ENCODE measurements at regions not wholly inside any gene's neighbourhood (a gene's known extent, or its start where the extent isn't known, plus 50 kb on each side); places are given as distances from the start of the nearest gene placed in this dataset.

DNA sequence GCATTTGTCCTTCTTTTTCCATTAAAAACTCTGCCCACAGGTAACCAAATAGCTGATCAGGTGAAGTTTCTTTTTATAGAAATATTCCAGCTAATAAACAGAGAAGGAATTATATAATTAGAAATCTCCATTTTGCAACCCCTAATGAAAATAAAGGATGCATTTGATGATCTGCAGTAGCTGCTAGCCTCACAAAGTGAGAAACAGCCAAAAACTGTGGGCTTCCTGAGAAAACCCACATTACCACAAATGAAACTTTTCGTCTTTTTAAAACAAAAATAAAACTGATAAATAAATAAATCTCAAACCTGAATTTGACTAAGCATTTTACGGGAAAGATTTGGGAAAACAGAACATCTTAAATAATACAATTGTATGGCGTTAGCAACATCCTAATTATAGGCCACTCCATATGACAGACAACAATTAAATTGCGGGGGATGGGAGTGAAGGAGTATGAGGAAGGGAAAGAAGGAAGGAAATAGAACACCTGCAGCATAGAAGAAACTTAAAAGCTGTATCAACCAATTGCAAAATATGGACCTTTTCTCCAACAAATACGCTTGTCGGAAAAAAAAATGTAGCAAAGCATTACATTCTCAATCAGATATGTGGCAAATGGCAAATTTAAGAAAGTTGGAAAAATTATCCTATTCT lies 283.0 kb upstream of the ITGA1 start:
- no peak for DNase-seq

DNA sequence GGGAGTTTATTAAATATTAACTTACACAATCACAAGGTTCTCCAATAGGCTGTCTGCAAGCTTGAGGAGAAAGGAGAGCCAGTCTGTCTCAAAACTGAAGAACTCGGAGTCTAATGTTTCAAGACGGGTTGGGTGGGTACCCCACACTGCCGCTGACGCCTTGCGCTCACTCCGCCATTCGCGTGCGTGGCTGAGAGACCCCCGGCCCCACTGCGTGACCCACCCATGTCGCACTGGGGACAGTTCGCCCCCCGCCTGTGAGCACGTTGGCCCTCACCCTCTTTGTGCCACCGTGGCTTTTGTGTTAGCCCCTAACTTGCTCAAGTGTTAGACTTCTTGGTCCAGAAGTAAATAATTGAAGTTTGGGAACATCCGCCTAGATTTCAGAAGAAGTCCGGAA lies 270.0 kb upstream of the ITGA1 start:
- DNase-seq = no peak

DNA sequence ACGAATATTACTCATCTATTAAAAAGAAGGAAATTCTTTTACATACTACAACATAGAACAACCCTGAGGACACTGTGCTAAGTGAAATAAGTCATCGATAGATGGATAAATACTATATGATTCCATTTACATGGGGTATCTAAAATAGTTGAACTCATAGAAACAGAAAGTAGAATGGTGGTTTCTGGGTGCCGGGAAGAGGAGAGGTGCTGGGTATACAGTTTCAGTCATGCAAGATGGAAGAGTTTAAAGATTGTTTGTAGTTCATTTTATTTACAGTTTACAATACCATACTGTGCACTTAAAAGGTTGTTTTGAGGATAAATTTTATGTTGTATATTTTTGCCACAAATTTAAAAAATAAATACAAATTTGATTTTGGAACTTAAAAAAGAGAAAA lies 267.5 kb upstream of the ITGA1 start:
- DNase-seq = no peak

DNA sequence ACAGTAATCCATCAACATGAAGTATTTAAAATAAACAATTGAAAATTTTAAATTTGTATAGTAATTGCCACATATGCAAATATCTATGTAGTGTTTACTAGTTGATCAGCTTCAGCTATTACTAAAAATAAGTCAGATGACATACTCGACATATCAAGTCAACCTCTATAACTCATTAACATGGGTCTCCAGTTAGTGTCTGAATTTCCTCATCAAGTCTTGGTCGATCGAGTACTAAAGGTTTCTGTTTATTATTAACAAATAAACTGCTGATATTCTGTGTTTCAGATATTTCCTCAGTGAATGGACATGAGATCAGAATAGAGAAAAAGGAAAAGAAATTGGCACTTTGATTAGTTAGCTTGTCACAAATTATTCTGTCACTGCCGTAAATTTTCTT lies 266.5 kb upstream of the ITGA1 start:
- no peak for DNase-seq

DNA sequence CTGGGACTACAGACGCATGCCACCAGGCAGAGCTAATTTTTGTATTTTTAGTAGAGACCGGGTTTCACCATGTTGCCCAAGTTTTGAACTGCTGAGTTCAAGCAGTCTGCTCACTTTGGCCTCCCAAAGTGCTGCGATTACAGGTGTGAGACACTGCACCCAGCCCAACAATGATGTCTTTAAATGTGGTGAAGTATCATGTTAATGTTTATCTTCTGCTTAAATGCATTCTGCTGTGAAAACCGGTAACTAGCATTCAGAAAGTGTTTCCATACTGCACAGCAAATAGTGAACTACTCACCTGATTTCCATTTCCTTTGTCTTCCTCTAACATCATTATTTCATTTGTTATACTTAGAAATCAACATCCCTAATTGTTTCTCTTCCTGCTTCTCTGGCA lies 264.0 kb upstream of the ITGA1 start:
- DNase-seq = no peak

DNA sequence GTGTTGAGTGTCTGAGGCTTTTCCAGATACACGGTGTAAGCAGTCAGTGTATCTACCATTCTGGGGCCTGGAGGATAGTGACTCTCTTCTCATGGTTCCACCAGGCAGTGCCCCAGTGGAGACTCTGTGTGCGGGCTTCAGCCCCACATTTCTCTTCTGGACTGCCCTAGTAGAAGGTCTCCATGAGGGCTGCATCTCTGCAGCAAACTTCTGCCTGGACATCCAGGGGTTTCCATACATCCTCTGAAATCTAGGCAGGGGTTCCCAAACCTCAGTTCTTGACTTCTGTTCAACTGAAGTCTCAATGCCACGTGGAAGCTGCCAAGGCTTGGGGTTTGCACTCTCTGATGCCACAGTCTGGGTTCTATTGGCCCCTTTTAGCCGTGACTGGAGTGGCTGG lies 256.6 kb upstream of the ITGA1 start:
- no peak for DNase-seq

DNA sequence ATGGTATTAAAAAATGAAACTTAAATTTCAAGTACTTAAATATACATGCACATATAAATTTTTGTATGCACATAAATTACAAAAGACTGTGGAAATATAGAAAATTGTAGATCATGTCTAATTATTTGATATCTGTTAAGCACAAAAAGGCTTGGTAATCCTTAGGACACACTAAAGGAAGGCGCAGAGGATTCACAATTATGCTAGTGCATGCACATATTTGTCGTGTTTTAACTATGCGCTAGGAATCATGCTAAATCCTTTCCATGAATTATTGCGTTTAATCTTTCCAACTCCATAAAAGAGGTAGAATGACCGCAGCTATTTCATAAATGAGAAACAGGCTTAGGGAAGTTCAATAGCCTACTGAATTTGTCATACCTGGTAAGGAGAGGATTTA lies 244.1 kb upstream of the ITGA1 start:
- no peak for DNase-seq

DNA sequence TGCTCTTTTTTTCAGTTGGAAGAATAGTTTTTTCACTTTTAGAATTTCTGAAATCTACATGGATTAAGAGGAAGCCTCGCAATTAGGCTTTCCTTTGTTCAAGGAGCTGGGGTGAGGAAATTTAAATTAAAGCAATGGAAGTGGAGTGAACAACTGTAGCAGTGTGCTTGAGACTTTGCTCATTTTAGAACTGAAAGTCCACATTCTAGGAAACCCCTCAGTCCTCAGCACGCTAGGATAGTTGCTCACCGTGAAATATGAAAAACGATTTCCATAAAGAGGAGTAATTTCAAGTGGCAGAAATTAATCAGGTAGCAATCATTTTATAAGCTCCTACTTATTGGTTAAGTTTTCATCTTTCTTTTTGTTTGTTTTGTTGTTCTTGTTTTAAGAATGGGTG lies 243.0 kb upstream of the ITGA1 start:
- no peak for DNase-seq

DNA sequence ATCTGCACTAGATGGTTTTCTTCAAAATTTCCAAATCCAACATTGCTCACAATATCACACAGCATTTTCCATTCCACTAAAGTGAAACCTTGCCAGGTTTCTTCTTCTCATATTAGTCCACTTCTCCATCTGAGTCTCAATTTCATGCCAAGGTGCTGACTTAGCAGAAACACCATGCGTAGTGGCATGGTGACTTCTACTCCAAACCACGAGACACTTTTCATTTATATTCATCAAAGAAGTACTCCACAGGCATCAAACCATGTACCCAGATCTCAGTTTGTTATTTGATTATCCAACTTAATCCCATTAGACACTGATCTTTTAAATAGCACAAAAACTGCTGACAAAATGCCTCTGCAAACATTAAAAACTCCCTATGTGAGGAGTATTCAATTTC lies 233.4 kb upstream of the ITGA1 start:
- DNase-seq = no peak

DNA sequence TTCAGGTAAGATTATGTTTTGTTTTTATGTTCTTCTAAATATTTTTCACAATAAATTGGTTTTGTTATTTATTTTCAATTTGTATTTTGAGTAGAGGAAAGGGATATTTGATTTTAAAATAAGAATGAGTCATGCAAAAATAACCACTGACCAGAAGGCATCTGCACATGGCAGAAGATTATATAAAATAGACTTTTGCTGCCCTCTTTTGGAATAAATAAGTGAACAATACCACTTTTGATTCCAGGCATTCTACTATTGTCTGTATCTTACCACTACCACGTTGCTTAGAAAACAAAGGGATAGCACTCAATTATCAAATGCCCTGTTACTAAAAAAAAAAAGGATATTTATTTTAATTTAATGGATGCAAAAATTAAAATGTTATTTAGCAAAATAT lies 227.3 kb upstream of the ITGA1 start:
- DNase-seq = no peak

DNA sequence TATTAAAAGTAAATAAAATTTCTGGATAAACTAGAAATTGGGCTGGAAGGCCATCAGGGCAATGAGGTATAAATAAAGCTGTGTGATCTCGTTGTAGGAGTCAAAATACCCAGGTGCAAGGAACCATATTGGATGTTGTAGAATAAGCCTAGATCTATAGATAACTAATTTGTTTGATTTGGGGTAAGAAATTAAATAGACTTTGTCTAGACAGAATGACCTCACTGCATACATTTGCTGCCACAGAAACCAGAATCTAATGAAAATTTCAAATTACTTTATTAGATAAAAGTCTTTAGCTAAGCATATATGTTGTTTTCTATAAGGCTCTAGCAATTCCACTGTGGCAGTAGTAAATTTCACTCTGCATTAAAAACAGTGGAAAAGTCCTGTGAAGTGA lies 225.2 kb upstream of the ITGA1 start:
- DNase-seq = no peak

DNA sequence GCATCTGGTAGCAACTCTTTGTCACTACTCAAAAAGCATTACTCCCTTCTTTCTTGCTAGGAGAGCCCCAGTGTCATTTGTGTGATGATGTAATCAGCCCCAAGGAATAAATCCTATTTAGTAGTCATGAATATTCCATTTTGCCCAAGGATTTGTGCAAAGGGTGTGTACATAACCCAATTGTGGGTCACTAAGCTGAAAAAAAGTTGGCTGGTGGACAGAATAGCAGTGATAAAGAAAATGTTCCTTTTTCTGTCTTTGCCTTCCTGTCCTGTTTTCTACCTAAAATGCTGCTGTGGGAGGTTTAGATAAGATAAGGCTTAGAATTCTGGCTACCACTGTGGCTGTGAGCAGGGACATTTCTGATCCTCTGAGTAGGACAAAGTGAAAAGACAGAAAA lies 223.1 kb upstream of the ITGA1 start:
- DNase-seq = no peak

DNA sequence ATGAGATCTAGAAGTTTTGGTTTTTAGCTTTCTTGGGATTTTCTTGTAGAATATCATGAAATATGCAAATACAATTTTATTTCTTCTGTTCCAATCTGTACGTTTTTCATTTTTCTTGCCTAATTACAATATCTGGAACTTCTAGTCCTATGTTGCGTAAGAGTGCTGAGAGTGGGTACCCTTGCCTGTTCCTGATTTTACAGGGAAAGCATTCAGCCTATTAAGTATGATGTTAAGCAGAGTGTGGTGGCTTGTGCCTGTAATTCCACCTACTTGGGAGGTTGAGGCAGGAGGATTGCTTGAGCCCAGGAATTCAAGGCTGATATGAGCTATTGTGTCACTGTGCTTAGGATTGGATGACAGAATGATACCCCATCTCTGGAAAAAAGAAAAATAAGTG lies 210.2 kb upstream of the ITGA1 start:
- DNase-seq = no peak

DNA sequence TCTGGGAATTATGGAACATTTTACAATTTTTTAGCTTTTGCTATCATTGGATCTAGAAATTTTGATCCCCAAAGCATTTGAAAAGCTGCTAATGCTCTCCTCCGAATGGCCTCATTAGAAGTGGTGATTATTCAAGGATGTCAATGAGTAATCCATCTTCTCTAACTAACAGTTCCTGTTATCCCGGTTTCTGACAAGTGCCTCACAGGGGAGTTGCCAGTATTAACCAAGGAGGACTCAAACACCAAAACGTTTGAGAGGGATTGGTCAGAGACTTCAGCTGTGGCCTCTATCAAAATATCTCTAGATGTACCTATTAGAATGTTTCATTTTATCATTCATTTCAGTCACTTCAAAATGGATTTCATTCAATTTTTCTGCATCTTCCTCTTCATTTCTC lies 208.3 kb upstream of the ITGA1 start:
- no peak for DNase-seq

DNA sequence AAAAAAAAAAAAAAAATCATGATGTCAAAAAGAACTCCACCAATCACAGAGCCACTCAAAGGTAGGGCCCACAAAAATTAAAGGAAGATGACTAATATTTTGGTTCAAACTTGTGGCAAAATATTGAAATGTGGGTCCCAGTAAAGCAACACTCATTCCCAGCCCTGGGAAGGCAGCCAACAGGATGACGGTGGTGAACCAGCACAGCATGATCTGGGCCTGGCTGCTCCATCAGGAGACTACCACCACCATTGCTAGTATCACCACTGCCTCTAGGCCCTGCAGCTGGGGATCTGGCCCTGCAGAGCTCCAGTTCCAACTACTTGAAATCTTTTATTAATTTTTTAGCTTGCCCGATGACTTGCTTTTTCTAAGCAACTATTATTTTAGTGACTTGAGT lies 206.8 kb upstream of the ITGA1 start:
- DNase-seq = no peak

DNA sequence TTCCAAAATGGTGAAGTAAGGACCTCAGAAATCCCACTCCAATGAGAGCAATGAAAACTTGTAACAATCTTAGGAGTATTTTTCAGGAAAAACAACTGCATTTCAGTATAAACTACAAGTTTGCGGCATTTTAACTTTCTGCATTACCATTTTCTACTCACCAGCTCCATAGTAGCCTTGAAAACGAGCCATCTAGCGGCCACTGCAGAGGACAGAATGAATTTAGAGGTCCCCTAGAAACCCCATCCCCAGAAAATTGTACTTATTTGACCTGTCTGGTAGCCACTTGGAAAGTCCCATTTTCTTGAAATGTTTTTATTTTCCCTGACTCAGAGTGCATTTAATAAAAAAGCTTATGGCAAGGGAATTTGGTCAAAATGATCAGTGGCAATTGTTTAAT lies 205.4 kb upstream of the ITGA1 start:
- DNase-seq = no peak

DNA sequence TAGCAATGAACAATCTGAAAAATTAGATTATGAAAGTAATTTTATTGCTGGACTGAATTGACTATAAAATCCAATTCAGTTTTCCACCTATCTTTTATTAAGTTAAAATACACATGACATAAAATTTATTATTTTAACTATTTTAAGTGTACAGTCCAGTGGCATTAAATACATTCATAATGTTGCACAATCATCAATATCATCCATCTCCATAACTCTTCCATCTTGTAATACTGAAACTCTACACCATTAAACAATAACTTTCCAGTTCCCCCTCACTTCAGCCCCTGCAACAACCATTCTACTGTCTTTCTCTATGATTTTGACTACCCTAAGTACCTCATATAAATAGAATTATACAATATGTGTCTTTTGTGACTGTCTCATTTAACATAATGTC lies 200.6 kb upstream of the ITGA1 start:
- no peak for DNase-seq

DNA sequence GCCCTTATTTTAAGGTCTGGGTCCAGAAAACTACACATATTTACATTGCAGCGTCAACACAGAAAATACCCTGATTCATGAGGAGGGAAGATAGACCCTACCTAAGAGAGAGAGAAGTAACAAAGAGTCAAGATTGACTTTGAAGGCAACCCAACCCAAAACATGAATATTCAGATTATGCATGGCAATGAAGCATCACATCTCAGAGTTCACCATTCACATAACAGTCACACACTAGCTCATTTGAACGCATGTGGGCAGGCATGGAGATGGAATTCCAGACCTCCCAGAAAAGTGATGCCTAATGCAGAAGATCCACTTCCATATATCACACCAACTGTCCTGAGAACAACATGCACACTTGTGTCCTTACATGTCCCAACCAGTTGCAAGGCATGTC lies 190.1 kb upstream of the ITGA1 start:
- no peak for DNase-seq

DNA sequence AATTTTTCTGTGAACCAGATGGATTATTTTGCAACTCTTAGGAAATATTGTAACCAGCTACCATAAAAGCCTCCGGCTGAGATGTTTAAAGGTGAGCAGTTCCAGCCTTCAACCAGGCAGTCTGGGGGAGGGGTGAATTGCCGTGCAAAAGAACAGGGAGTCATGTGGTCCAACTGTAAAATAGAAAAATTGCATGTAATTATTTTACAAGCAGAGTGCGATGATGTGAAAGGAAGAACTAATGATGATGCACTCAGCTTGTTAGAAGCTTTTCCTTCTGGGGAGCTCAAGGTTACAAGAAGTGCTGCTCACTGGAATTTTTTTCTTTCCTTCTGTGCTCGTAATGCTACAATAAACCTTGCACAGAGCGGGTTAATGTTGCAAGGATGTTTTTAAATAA lies 188.7 kb upstream of the ITGA1 start:
- DNase-seq = no peak

DNA sequence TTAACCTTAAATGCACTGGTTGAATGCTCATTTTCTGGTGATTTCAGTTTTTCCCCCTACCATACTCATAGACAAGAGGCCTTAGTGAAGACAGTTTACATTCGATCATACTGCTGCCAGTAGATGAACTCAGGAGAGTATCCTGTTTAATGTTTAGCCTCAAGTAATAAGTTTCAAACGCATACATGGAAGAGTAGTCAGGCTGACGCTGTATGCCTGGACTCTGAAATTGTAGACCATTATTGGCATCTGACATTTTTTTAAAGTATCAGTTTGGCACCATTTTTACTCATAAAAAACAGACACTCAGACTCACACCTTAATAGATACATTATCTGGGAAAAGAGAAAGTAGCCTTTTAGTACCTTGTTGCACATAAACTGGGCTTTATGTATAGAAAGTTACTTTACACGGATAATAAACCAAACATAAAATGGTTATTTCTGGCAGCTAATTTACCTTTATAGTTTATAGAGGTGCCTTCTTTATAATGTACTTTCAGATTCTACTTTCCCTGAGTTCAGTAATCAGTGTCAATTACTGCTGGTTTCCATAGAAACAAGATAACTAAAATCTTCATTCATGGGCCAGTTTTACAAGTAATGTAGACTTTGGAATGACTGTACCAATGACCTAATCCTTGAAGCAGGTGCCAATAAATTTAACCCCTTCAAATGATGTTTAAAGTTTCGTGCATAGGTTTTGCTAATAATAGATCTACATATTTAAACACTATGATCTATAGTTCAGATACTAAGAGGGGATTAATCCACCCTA lies 183.8 kb upstream of the ITGA1 start:
- no peak for DNase-seq

DNA sequence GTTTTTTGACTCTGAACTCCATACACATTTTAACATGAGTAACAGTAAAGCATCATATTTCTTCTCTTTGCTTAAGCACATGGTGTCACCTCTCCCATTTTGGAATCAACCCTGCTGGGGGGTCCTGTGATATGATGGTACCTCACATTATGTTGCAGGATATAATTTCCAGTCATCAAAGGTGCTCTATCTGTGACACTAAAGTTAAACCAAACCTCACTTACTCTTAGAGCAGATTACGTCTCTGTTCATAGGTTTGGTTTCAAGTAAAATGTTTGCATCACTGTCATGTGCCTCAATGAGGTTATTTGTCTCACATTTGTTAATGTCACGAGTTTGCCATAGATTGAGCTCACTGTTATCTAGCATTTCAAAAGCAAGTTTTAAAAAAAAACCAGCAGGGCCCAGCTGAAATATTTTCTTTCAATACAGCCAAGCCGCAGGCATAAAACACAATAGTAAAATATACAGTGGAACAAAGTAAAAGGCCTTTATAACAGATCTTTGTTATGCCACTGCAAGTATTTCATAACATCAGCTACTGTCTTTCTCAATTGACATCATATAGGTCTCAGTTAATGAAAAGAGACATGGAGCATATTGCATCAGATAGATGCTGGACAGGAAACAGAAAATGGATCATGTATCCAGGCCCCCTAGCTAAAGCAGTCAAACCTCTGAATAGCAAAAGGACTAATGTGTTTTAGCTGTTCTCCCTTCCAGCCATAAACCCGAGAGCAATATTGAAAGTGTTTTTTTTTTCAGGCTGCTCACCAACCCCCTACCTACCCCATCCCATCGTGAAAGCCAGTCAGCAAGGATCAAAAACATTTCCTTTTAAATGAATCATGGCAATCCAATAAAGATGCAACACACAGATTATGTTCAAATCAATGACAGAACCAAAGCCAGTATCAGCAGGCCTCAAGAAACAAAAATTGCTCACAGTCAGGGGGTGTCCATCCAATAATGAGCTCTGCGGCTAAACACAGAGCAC lies 182.1 kb upstream of the ITGA1 start:
- DNase-seq = no peak

DNA sequence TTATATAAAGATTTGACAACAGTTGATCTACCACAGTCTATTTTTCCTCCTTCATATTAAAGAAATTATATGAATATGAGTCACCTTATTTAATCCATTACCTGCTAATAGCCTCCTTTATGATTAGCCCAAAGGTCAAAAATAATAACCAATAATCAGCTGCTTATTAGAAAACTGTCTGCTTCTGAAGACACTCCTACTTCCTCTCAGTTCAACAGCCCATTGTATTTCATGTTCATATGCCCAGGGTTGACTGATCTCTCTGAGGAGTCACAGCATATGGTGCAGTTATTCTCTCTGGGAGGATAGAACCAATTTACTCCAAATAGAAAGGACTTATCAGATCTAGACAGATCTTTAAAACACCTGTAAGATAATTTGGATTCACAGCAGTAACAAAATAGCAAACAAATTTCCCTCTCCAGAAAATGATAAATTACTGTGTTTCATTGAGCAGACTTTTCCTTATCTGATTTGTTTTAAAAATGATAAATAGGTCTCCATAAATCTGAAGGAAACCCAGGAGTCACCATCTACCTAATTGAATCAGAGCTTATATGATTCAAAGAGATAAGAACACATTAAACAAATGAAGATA lies 180.4 kb upstream of the ITGA1 start:
- DNase-seq = no peak

DNA sequence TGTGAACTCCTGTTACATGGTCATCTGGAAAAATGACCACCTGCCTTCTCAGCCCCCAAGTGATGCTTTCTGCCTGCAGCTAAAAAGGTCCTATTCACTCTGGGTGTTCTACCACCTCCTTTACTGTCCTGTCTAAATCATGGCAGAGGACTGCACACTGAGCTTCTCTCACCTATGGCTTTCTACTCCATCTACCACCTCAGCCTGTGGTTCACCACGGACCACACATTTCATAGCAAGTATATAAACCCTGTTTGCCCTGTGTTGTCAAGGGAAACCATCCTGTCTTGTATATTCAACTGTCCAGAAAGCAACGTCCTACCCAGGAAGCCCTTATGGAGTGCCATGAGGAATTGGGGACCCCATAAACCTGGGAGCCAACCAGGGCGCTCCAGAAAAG lies 167.4 kb upstream of the ITGA1 start:
- no peak for DNase-seq

Measured in stimulated activated CD4-positive, alpha-beta T cell treated with anti-CD3 and anti-CD28 coated beads, Interleukin-12 subunit alpha, Interleukin-12 subunit beta, amount 100 ng/mL, for 4 hours (primary cell).